ENCODE measurements at regions not wholly inside any gene's neighbourhood (a gene's known extent, or its start where the extent isn't known, plus 50 kb on each side); places are given as distances from the start of the nearest gene placed in this dataset.

- TF ChIP-seq POLR2A (IDR thresholded peaks at IDR 0.05) (no peak), CTCF (IDR thresholded peaks at IDR 0.05) (no peak)
Measured at GRCh38 chr9:24382566-24382965, 163.1 kb downstream of the IZUMO3 start.
